ENCODE measurements at regions not wholly inside any gene's neighbourhood (a gene's known extent, or its start where the extent isn't known, plus 50 kb on each side); places are given as distances from the start of the nearest gene placed in this dataset.

- no peak for TF ChIP-seq BACH2 (CRISPR knock-in tag; IDR thresholded peaks at IDR 0.05; ENCODE audit: borderline replicate concordance)
- TF ChIP-seq OSR1 (CRISPR knock-in tag; IDR thresholded peaks at IDR 0.05), result no peak
- TF ChIP-seq PATZ1 (CRISPR knock-in tag; IDR thresholded peaks at IDR 0.05; ENCODE audit: borderline replicate concordance), result no peak
- TF ChIP-seq ZFP3 (CRISPR knock-in tag; IDR thresholded peaks at IDR 0.05), result no peak
- no peak for TF ChIP-seq ZC3H10 (CRISPR knock-in tag; IDR thresholded peaks at IDR 0.05)
- no peak for TF ChIP-seq CSRNP3 (CRISPR knock-in tag; IDR thresholded peaks at IDR 0.05)
- TF ChIP-seq ZNF8 (CRISPR knock-in tag; IDR thresholded peaks at IDR 0.05), result no peak
- no peak for TF ChIP-seq ESRRG (CRISPR knock-in tag; IDR thresholded peaks at IDR 0.05)
- no peak for ATAC-seq
These were observed 107.0 kb downstream of the ZC3H11B start for GRCh38 chr1:219505886-219506285.

GRCh38 chr1:219503604-219504003 lies 109.3 kb downstream of the ZC3H11B start:
- TF ChIP-seq CSDC2 (CRISPR knock-in tag; IDR thresholded peaks at IDR 0.05), result no peak
- TF ChIP-seq POU6F1 (CRISPR knock-in tag; IDR thresholded peaks at IDR 0.05; ENCODE audit: borderline replicate concordance, low read depth), result no peak
- ATAC-seq, result no peak

- TF ChIP-seq PATZ1 (CRISPR knock-in tag; IDR thresholded peaks at IDR 0.05; ENCODE audit: borderline replicate concordance), result no peak
- TF ChIP-seq ZNF8 (CRISPR knock-in tag; IDR thresholded peaks at IDR 0.05), result no peak
- no peak for TF ChIP-seq PPARA (CRISPR knock-in tag; IDR thresholded peaks at IDR 0.05; ENCODE audit: borderline replicate concordance)
- TF ChIP-seq ZFP30 (CRISPR knock-in tag; IDR thresholded peaks at IDR 0.05), result no peak
- no peak for TF ChIP-seq OSR1 (CRISPR knock-in tag; IDR thresholded peaks at IDR 0.05)
- TF ChIP-seq TSHZ2 (CRISPR knock-in tag; IDR thresholded peaks at IDR 0.05), result no peak
- TF ChIP-seq CREB5 (CRISPR knock-in tag; IDR thresholded peaks at IDR 0.05; ENCODE audit: low read depth), result no peak
- ATAC-seq, result no peak
These were observed 112.5 kb downstream of the ZC3H11B start for GRCh38 chr1:219500327-219500897.

GRCh38 chr1:219498666-219499065 lies 114.2 kb downstream of the ZC3H11B start:
- no peak for ATAC-seq
- no peak for TF ChIP-seq ZNF8 (CRISPR knock-in tag; IDR thresholded peaks at IDR 0.05)
- TF ChIP-seq POU6F1 (CRISPR knock-in tag; IDR thresholded peaks at IDR 0.05; ENCODE audit: borderline replicate concordance, low read depth), result no peak
- TF ChIP-seq TSHZ2 (CRISPR knock-in tag; IDR thresholded peaks at IDR 0.05), result no peak
- no peak for TF ChIP-seq GLIS3 (CRISPR knock-in tag; IDR thresholded peaks at IDR 0.05)
- TF ChIP-seq TCF4 (CRISPR knock-in tag; IDR thresholded peaks at IDR 0.05; ENCODE audit: borderline replicate concordance), result no peak
- no peak for TF ChIP-seq CSRNP3 (CRISPR knock-in tag; IDR thresholded peaks at IDR 0.05)
- no peak for TF ChIP-seq ZNF565 (CRISPR knock-in tag; conservative IDR thresholded peaks at IDR 0.05; ENCODE audit: low read depth)
